ENCODE measurements at regions not wholly inside any gene's neighbourhood (a gene's known extent, or its start where the extent isn't known, plus 50 kb on each side); places are given as distances from the start of the nearest gene placed in this dataset.

- DNase-seq = no peak
These were observed 713.5 kb upstream of the ARPP21 start for GRCh38 chr3:34925851-34926250.

GRCh38 chr3:34929036-34929435 lies 710.3 kb upstream of the ARPP21 start:
- DNase-seq = no peak

- no peak for DNase-seq
These were observed 704.7 kb upstream of the ARPP21 start for GRCh38 chr3:34934660-34935059.

- DNase-seq = no peak
These were observed 700.5 kb upstream of the ARPP21 start for GRCh38 chr3:34938784-34939183.

GRCh38 chr3:34942256-34942655 lies 697.1 kb upstream of the ARPP21 start:
- DNase-seq = no peak

- DNase-seq = no peak
These were observed 691.5 kb upstream of the ARPP21 start for GRCh38 chr3:34947834-34948233.

- no peak for DNase-seq
These were observed 690.8 kb upstream of the ARPP21 start for GRCh38 chr3:34948517-34948916.

GRCh38 chr3:34955680-34956079 lies 683.6 kb upstream of the ARPP21 start:
- DNase-seq = no peak

GRCh38 chr3:34956511-34956910 lies 682.8 kb upstream of the ARPP21 start:
- DNase-seq = no peak

GRCh38 chr3:34957677-34958076 lies 681.6 kb upstream of the ARPP21 start:
- DNase-seq = no peak

GRCh38 chr3:34969513-34969912 lies 669.8 kb upstream of the ARPP21 start:
- DNase-seq = no peak

GRCh38 chr3:34972481-34972880 lies 666.8 kb upstream of the ARPP21 start:
- no peak for DNase-seq

- no peak for DNase-seq
These were observed 665.7 kb upstream of the ARPP21 start for GRCh38 chr3:34973586-34973985.

- no peak for DNase-seq
These were observed 655.7 kb upstream of the ARPP21 start for GRCh38 chr3:34983631-34984030.

GRCh38 chr3:34988296-34988695 lies 651.0 kb upstream of the ARPP21 start:
- DNase-seq = no peak

- DNase-seq = no peak
These were observed 643.4 kb upstream of the ARPP21 start for GRCh38 chr3:34995796-34996430.

- no peak for DNase-seq
These were observed 640.4 kb upstream of the ARPP21 start for GRCh38 chr3:34998902-34999301.

- DNase-seq = no peak
These were observed 627.1 kb upstream of the ARPP21 start for GRCh38 chr3:35012214-35012613.

GRCh38 chr3:35028157-35028556 lies 611.2 kb upstream of the ARPP21 start:
- DNase-seq = no peak

- no peak for DNase-seq
These were observed 596.9 kb upstream of the ARPP21 start for GRCh38 chr3:35042210-35042991.

GRCh38 chr3:35043040-35043439 lies 596.3 kb upstream of the ARPP21 start:
- no peak for DNase-seq

GRCh38 chr3:35044190-35044589 lies 595.1 kb upstream of the ARPP21 start:
- no peak for DNase-seq

GRCh38 chr3:35045118-35045517 lies 594.2 kb upstream of the ARPP21 start:
- DNase-seq = no peak

GRCh38 chr3:35064761-35065160 lies 574.6 kb upstream of the ARPP21 start:
- no peak for DNase-seq

GRCh38 chr3:35065891-35066290 lies 573.4 kb upstream of the ARPP21 start:
- no peak for DNase-seq
